HTR-8/SVneo (cell line): ENCODE measurements at regions not wholly inside any gene's neighbourhood (a gene's known extent, or its start where the extent isn't known, plus 50 kb on each side); places are given as distances from the start of the nearest gene placed in this dataset.

Experiments used
- DNase-seq: peaks from one replicate; pipeline ENCODE4 v3.0.0; 2011; ENCODE audit warnings: low spot score, mixed read lengths; ENCODE audit not compliant: insufficient read length
- FAIRE-seq: peaks from 2 replicates; lab custom pipeline; 2011; peaks lifted over from hg19 to GRCh38; lab: Jason Lieb, UNC

- DNase-seq = no peak
- FAIRE-seq = no peak
Observed at GRCh38 chr10:111762114-111762513, 421.5 kb downstream of the GPAM start.

- no peak for DNase-seq
- no peak for FAIRE-seq
Observed at GRCh38 chr10:111765216-111765615, 418.3 kb downstream of the GPAM start.

- DNase-seq = no peak
- no peak for FAIRE-seq
Observed at GRCh38 chr10:111766464-111766863, 417.1 kb downstream of the GPAM start.

- FAIRE-seq = no peak
- no peak for DNase-seq
Observed at GRCh38 chr10:111767661-111768060, 415.9 kb downstream of the GPAM start.

GRCh38 chr10:111773950-111774349, 409.6 kb downstream of the GPAM start:
- FAIRE-seq (no peak), DNase-seq (no peak)

- DNase-seq (no peak), FAIRE-seq (no peak)
Observed at GRCh38 chr10:111774486-111774885, 409.1 kb downstream of the GPAM start.

GRCh38 chr10:111784436-111784835, 399.1 kb downstream of the GPAM start:
- FAIRE-seq (no peak), DNase-seq (no peak)

- DNase-seq (no peak), FAIRE-seq (no peak)
Observed at GRCh38 chr10:111784946-111785465, 398.6 kb downstream of the GPAM start.

GRCh38 chr10:111785921-111786320, 397.6 kb downstream of the GPAM start:
- no peak for DNase-seq
- no peak for FAIRE-seq

- DNase-seq (no peak), FAIRE-seq (no peak)
Observed at GRCh38 chr10:111789821-111790220, 393.7 kb downstream of the GPAM start.

- no peak for FAIRE-seq
- no peak for DNase-seq
Observed at GRCh38 chr10:111801841-111802240, 381.7 kb downstream of the GPAM start.

- no peak for FAIRE-seq
Observed at GRCh38 chr10:111804781-111805180, 378.8 kb downstream of the GPAM start.

GRCh38 chr10:111811517-111811916, 372.0 kb downstream of the GPAM start:
- FAIRE-seq (no peak), DNase-seq (no peak)

More at GRCh38 chr10:111804781-111805180, 378.8 kb downstream of the GPAM start:
- no peak for DNase-seq

- no peak for FAIRE-seq
- no peak for DNase-seq
Observed at GRCh38 chr10:111820471-111820870, 363.1 kb downstream of the GPAM start.

- FAIRE-seq (no peak), DNase-seq (no peak)
Observed at GRCh38 chr10:111821871-111822270, 361.7 kb downstream of the GPAM start.

- DNase-seq (no peak), FAIRE-seq (no peak)
Observed at GRCh38 chr10:111822661-111823060, 360.9 kb downstream of the GPAM start.

GRCh38 chr10:111824128-111824527, 359.4 kb downstream of the GPAM start:
- FAIRE-seq (no peak), DNase-seq (no peak)

- FAIRE-seq = no peak
- DNase-seq = no peak
Observed at GRCh38 chr10:111830359-111830758, 353.2 kb downstream of the GPAM start.

GRCh38 chr10:111831058-111831457, 352.5 kb downstream of the GPAM start:
- no peak for FAIRE-seq
- DNase-seq = no peak

- no peak for FAIRE-seq
- no peak for DNase-seq
Observed at GRCh38 chr10:111833251-111833650, 350.3 kb downstream of the GPAM start.

GRCh38 chr10:111835574-111835973, 348.0 kb downstream of the GPAM start:
- DNase-seq = no peak

GRCh38 chr10:111836064-111836463, 347.5 kb downstream of the GPAM start:
- no peak for FAIRE-seq
- no peak for DNase-seq

More at GRCh38 chr10:111835574-111835973, 348.0 kb downstream of the GPAM start:
- FAIRE-seq = no peak

GRCh38 chr10:111836571-111836970, 347.0 kb downstream of the GPAM start:
- FAIRE-seq (no peak), DNase-seq (no peak)
